Osteocyte (in vitro differentiated cells): ENCODE measurements at regions not wholly inside any gene's neighbourhood (a gene's known extent, or its start where the extent isn't known, plus 50 kb on each side); places are given as distances from the start of the nearest gene placed in this dataset.

Source experiments
- DNase-seq: peaks from one replicate; pipeline ENCODE4 v3.0.0; 2021; ENCODE audit warnings: mixed read lengths; ENCODE audit not compliant: unreplicated experiment; ENCODE audit errors: extremely low spot score
- H3K27ac Mint-ChIP-seq: one replicate; pipeline ENCODE4 v1.8.0; 2021; ENCODE audit warnings: mild to moderate bottlenecking, mixed read lengths; ENCODE audit not compliant: unreplicated experiment
- H3K27me3 Mint-ChIP-seq: one replicate; pipeline ENCODE4 v1.8.0; 2021; ENCODE audit warnings: mixed read lengths; ENCODE audit not compliant: unreplicated experiment
- H3K36me3 Mint-ChIP-seq: one replicate; pipeline ENCODE4 v1.8.0; 2021; ENCODE audit warnings: mixed read lengths; ENCODE audit not compliant: unreplicated experiment
- H3K4me1 Mint-ChIP-seq: one replicate; pipeline ENCODE4 v1.8.0; 2021; ENCODE audit warnings: mixed read lengths; ENCODE audit not compliant: unreplicated experiment
- H3K4me3 Mint-ChIP-seq: one replicate; pipeline ENCODE4 v1.8.0; 2021; ENCODE audit warnings: mild to moderate bottlenecking, moderate library complexity, mixed read lengths; ENCODE audit not compliant: unreplicated experiment
- H3K9me3 Mint-ChIP-seq: one replicate; pipeline ENCODE4 v1.8.0; 2021; ENCODE audit warnings: mixed read lengths; ENCODE audit not compliant: unreplicated experiment
- TF ChIP-seq, protein P1 (sequence below): fragments of 200-600 bp; sonication (generic); IDR thresholded peaks from 2 replicates; pipeline ENCODE4 v1.5.0; 2021; ENCODE audit warnings: antibody characterized with exemption, mild to moderate bottlenecking, moderate library complexity

DNA sequence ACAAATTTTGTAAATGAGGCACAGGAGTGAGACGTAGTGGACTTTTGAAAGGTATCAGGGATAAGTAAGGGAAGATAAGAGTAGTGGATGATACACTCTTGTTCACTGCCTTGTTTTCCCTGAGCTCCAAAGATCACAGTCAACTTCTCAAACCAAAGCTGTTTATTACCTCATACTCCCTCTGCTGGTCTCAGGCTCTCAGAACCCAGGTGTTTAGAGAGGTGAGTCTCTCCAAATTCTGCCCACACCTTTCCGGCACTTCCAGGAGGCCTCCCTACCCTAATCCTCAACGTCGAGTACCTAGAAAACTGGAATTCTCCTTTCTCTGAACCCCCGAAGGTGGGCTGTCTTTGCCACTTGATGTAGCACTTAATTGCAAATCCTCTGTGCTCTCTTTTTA lies 621.1 kb downstream of the BCL11A start:
- H3K36me3 Mint-ChIP-seq: no peaks in the 10 kb centered on the region
- no peak overlapping the region for H3K27ac Mint-ChIP-seq
- TF ChIP-seq, protein P1, sequence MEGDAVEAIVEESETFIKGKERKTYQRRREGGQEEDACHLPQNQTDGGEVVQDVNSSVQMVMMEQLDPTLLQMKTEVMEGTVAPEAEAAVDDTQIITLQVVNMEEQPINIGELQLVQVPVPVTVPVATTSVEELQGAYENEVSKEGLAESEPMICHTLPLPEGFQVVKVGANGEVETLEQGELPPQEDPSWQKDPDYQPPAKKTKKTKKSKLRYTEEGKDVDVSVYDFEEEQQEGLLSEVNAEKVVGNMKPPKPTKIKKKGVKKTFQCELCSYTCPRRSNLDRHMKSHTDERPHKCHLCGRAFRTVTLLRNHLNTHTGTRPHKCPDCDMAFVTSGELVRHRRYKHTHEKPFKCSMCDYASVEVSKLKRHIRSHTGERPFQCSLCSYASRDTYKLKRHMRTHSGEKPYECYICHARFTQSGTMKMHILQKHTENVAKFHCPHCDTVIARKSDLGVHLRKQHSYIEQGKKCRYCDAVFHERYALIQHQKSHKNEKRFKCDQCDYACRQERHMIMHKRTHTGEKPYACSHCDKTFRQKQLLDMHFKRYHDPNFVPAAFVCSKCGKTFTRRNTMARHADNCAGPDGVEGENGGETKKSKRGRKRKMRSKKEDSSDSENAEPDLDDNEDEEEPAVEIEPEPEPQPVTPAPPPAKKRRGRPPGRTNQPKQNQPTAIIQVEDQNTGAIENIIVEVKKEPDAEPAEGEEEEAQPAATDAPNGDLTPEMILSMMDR: no peak
- no peak for DNase-seq
- H3K27me3 Mint-ChIP-seq: peaks cover 2% of the 10 kb centered on the region
- H3K9me3 Mint-ChIP-seq: peaks cover 2% of the 10 kb centered on the region
- H3K4me3 Mint-ChIP-seq: no peak overlapping the region
- no peaks in the 10 kb centered on the region for H3K4me1 Mint-ChIP-seq

DNA sequence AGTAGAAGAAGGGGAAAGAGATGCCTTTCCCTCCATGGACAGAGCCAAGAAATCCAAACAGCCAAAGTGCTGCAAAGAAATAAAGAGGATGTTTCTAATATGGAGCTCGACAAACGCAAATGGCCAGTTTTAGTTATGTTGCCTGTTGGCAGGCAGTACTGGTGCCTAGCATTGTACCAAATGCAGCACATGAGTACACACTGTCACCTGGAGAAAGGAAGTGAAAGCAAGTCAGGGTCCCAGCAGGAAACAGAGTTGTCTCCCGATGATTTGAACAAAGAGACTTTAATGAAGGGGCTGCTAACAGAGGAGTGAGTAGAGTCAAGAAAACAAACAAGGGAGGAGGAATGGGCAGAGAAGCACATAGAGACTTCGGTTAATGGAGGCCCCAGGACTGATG lies 623.0 kb downstream of the BCL11A start:
- no peak for DNase-seq
- TF ChIP-seq, protein P1: no peak
- H3K9me3 Mint-ChIP-seq: peaks cover 4% of the 10 kb centered on the region
- no peak overlapping the region for H3K4me3 Mint-ChIP-seq
- no peaks in the 10 kb centered on the region for H3K36me3 Mint-ChIP-seq
- H3K27ac Mint-ChIP-seq: no peak overlapping the region
- H3K27me3 Mint-ChIP-seq: peaks cover 2% of the 10 kb centered on the region
- no peaks in the 10 kb centered on the region for H3K4me1 Mint-ChIP-seq

DNA sequence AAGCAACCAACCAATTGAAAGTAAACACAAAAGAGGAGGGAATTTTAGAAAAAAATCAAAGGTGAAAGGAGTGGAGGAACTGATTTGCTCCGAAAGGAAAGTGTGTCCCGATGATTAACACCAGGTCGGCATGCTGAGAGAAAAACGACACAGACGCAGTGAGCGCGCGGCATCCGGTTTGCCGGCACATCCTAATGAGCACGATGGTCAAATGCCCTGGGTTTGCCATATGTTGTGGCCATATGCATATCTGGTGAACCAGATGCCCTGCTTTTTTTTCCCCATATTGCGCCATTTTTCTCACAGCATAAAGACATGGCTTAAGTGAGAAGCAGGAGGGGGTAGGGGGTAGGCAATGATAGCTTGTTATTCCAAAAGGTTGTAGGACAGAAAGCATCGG lies 626.7 kb downstream of the BCL11A start:
- no peak overlapping the region for H3K4me3 Mint-ChIP-seq

DNA sequence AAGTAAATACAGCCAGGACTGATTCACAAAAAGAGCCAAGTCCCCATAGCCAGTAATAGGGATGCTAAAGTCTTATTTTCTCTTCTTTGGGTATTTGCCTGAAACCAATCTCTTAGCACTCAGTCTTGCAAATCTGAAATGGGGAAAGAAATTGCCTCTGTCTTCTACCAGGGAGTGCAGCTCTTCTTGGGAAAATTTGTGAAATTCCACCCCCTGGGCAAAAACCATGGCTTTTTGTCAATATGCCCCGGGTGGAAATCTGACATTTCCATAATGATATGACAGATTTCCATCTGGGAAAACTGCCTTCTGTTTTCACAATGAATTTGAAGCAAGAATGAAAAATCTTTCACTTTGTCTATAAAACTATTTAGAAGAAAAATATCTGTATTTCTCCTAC lies 628.1 kb downstream of the BCL11A start:
- Mint-ChIP-seq H3K4me1 (no peaks in the 10 kb centered on the region), H3K27me3 (no peaks in the 10 kb centered on the region), H3K4me3 (no peak overlapping the region), H3K36me3 (no peaks in the 10 kb centered on the region), H3K9me3 (peaks cover 4% of the 10 kb centered on the region), H3K27ac (no peak overlapping the region)
- TF ChIP-seq, protein P1: no peak
- DNase-seq: no peak

More for the DNA sequence above, 626.7 kb downstream of the BCL11A start:
- no peaks in the 10 kb centered on the region for H3K4me1 Mint-ChIP-seq
- no peak for DNase-seq
- H3K27me3 Mint-ChIP-seq: peaks cover 2% of the 10 kb centered on the region
- no peak overlapping the region for H3K27ac Mint-ChIP-seq
- TF ChIP-seq, protein P1: no peak
- H3K9me3 Mint-ChIP-seq: peaks cover 4% of the 10 kb centered on the region
- no peaks in the 10 kb centered on the region for H3K36me3 Mint-ChIP-seq

DNA sequence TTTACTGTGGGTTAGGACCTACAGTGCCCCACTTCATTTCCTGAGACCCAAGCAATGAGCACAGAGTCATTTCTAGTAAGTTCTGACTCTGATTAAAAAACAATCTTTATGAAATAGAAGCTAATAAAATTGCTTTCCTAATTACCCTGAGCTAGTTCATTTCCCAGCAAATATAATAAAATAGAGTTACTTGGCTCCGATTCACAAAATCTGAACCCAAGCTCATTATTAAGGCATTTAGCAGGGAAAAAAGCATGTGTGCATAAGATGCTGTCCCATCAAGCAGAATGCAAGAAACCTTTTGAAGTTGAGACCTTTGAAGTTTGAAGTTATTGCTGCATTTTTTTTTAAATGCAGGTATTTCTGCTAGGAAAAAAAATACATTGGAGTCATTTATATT lies 629.1 kb downstream of the BCL11A start:
- Mint-ChIP-seq H3K9me3 (peaks cover 4% of the 10 kb centered on the region), H3K4me3 (no peak overlapping the region), H3K27me3 (no peaks in the 10 kb centered on the region), H3K27ac (no peak overlapping the region), H3K4me1 (no peaks in the 10 kb centered on the region), H3K36me3 (no peaks in the 10 kb centered on the region)
- TF ChIP-seq, protein P1: no peak
- no peak for DNase-seq
